SK-N-SH (cell line): ENCODE measurements at regions not wholly inside any gene's neighbourhood (a gene's known extent, or its start where the extent isn't known, plus 50 kb on each side); places are given as distances from the start of the nearest gene placed in this dataset.

ENCODE experiments used
- CTCF ChIA-PET: fragments of 300-600, 350-600 bp; formaldehyde crosslinking; extraction: SDS; loops from one replicate; lab custom pipeline; 2021; lab: Yijun Ruan, JAX
- POLR2A ChIA-PET: fragments of 350-600 bp; sonication (Branson Sonifier 250); formaldehyde crosslinking; extraction: SDS; loops from one replicate; lab custom pipeline; 2020; ENCODE audit warnings: antibody characterized with exemption, inconsistent platforms; lab: Yijun Ruan, JAX
- DNase-seq: peaks from one replicate; pipeline ENCODE4 v3.0.0; 2012
- H2AFZ ChIP-seq: fragments of 200-600 bp; sonication (generic); 2 replicates; pipeline ENCODE4 v1.8.1; 2016; ENCODE audit warnings: antibody characterized with exemption, mild to moderate bottlenecking, low read depth
- H3F3A ChIP-seq: fragments of 200-600 bp; sonication (generic); replicated peaks from 2 replicates; pipeline ENCODE3; 2016; ENCODE audit warnings: antibody characterized with exemption, mild to moderate bottlenecking; ENCODE audit not compliant: insufficient read depth
- H3K27ac ChIP-seq, 2 experiments: fragments of 200-500 bp in 1 of 2; fragments of 200-600 bp in 1 of 2; sonication (Bioruptor generic) in 1 of 2; sonication (generic), shearing (Covaris generic) in 1 of 2; 2 replicates each; pipeline versions ENCODE4 v1.5.1 to v1.6.1; 2014 to 2016; ENCODE audit warnings: low read depth in 2 of 2, inconsistent platforms in 1 of 2, low read length in 1 of 2, mild to moderate bottlenecking in 1 of 2, mixed read lengths in 1 of 2
- H3K27me3 ChIP-seq: fragments of 200-600 bp; sonication (generic), shearing (Covaris generic); 2 replicates; pipeline ENCODE4 v1.6.1; 2016; ENCODE audit warnings: mixed run types; ENCODE audit not compliant: insufficient read depth
- H3K36me3 ChIP-seq, 2 experiments: fragments of 200-500 bp in 1 of 2; fragments of 200-600 bp in 1 of 2; sonication (Bioruptor generic) in 1 of 2; sonication (generic) in 1 of 2; replicated peaks in 1 of 2; 2 replicates each; pipeline versions ENCODE3 to v1.5.1; 2014 to 2016; ENCODE audit warnings: low read length in 1 of 2, mild to moderate bottlenecking in 1 of 2; ENCODE audit not compliant: insufficient read depth in 2 of 2, control insufficient read depth in 1 of 2
- H3K4me1 ChIP-seq, 2 experiments: fragments of 200-500 bp in 1 of 2; fragments of 200-600 bp in 1 of 2; sonication (Bioruptor generic) in 1 of 2; sonication (generic), shearing (Covaris generic) in 1 of 2; 2 replicates each; pipeline versions ENCODE4 v1.5.1 to v1.6.1; 2014 to 2016; ENCODE audit warnings: low read depth in 1 of 2, low read length in 1 of 2, mixed run types in 1 of 2; ENCODE audit not compliant: insufficient read depth in 2 of 2, control insufficient read depth in 1 of 2
- H3K4me2 ChIP-seq: fragments of 200-600 bp; sonication (generic), shearing (Covaris generic); 2 replicates; pipeline ENCODE4 v1.6.1; 2017; ENCODE audit warnings: mixed run types
- H3K4me3 ChIP-seq, 2 experiments: fragments of 200-500 bp in 1 of 2; fragments of 200-600 bp in 1 of 2; sonication (Bioruptor generic) in 1 of 2; sonication (generic), shearing (Covaris generic) in 1 of 2; 2 replicates each; pipeline versions ENCODE4 v1.5.1 to v1.8.1; 2014 to 2016; ENCODE audit warnings: low read depth in 2 of 2, inconsistent platforms in 1 of 2, low read length in 1 of 2, mild to moderate bottlenecking in 1 of 2, mixed read lengths in 1 of 2, moderate library complexity in 1 of 2
- H3K79me2 ChIP-seq: fragments of 200-600 bp; sonication (generic); 2 replicates; pipeline ENCODE4 v1.8.1; 2017; ENCODE audit warnings: mild to moderate bottlenecking; ENCODE audit not compliant: insufficient read depth
- H3K9ac ChIP-seq: fragments of 200-600 bp; sonication (generic); 2 replicates; pipeline ENCODE4 v1.6.1; 2017; ENCODE audit warnings: mixed run types
- H3K9me2 ChIP-seq: fragments of 200-600 bp; sonication (generic); 2 replicates; pipeline ENCODE4 v1.6.1; 2017; ENCODE audit warnings: mixed run types
- H3K9me3 ChIP-seq: fragments of 200-600 bp; sonication (generic); 2 replicates; pipeline ENCODE4 v1.6.1; 2017; ENCODE audit warnings: mixed run types, mild to moderate bottlenecking, moderate library complexity
- H4K20me1 ChIP-seq: fragments of 200-600 bp; sonication (generic); 2 replicates; pipeline ENCODE4 v1.6.1; 2017; ENCODE audit warnings: mild to moderate bottlenecking, mixed run types; ENCODE audit not compliant: insufficient read depth
- EP300 ChIP-seq, 2 experiments: IDR thresholded peaks; 2 replicates each; pipeline versions ENCODE4 v1.4.0 to v1.6.1; 2012; ENCODE audit warnings: borderline replicate concordance in 1 of 2, low read depth in 1 of 2, low read length in 1 of 2
- EZH2phosphoT487 ChIP-seq: fragments of 200-600 bp; sonication (generic); IDR thresholded peaks from 2 replicates; pipeline ENCODE4 v1.6.1; 2017; ENCODE audit warnings: low read depth, mixed run types, mild to moderate bottlenecking, antibody characterized with exemption, moderate library complexity, borderline replicate concordance
- FOXJ3 ChIP-seq: sonication (generic); formaldehyde crosslinking; IDR thresholded peaks from 2 replicates; pipeline ENCODE4 v1.5.1; 2020; ENCODE audit warnings: mild to moderate bottlenecking, missing genetic modification reagents
- GABPA ChIP-seq: IDR thresholded peaks from 2 replicates; pipeline ENCODE4 v1.4.0; 2012; ENCODE audit warnings: low read depth, mild to moderate bottlenecking
- JUND ChIP-seq: IDR thresholded peaks from 2 replicates; pipeline ENCODE4 v1.4.0; 2012
- MAX ChIP-seq: IDR thresholded peaks from 2 replicates; pipeline ENCODE4 v1.4.0; 2012; ENCODE audit warnings: low read depth
- PBX3 ChIP-seq: IDR thresholded peaks from 2 replicates; pipeline ENCODE4; 2012
- RAD21 ChIP-seq: IDR thresholded peaks from 2 replicates; pipeline ENCODE4 v1.6.1; 2012; ENCODE audit warnings: mild to moderate bottlenecking, low read length
- RCOR1 ChIP-seq: fragments of 150-350 bp; IDR thresholded peaks from 2 replicates; pipeline ENCODE4 v1.6.1; 2017; ENCODE audit warnings: antibody characterized with exemption, low read length
- REST ChIP-seq: IDR thresholded peaks from 2 replicates; pipeline ENCODE4 v1.6.1; 2012; ENCODE audit warnings: mild to moderate bottlenecking, low read depth, low read length, moderate library complexity
- RXRA ChIP-seq: IDR thresholded peaks from 2 replicates; pipeline ENCODE4 v1.4.0; 2012; ENCODE audit warnings: low read depth, mild to moderate bottlenecking, borderline replicate concordance
- TAF1 ChIP-seq: IDR thresholded peaks from 2 replicates; pipeline ENCODE4 v1.6.1; 2012; ENCODE audit warnings: low read depth, mild to moderate bottlenecking, low read length, moderate library complexity, borderline replicate concordance
- TCF12 ChIP-seq: IDR thresholded peaks from 2 replicates; pipeline ENCODE4 v1.4.0; 2012
- USF1 ChIP-seq: IDR thresholded peaks from 2 replicates; pipeline ENCODE4 v1.4.0; 2012; ENCODE audit warnings: low read depth, borderline replicate concordance
- YY1 ChIP-seq: IDR thresholded peaks from 2 replicates; pipeline ENCODE4 v1.4.0; 2012; ENCODE audit warnings: low read depth, mild to moderate bottlenecking
- WGBS: methylation state at CpG from one replicate; pipeline ENCODE4 v1.1.6; 2017; ENCODE audit warnings: low lambda C conversion rate; 5-methylcytosine and 5-hydroxymethylcytosine counted together

GRCh38 chr2:67716895-67717396 is 319.8 kb downstream of the ETAA1 start:
- CTCF ChIA-PET, result no interaction called here
- TF ChIP-seq FOXJ3 (no peak), PBX3 (no peak), USF1 (no peak), JUND (no peak), REST (no peak), TAF1 (no peak), RXRA (no peak), EP300 (IDR thresholded peaks at IDR 0.05; ENCODE audit: borderline replicate concordance in 1 of 2, low read depth in 1 of 2, low read length in 1 of 2) (no peak), MAX (no peak), TCF12 (no peak), RCOR1 (no peak), RAD21 (no peak), GABPA (no peak), EZH2phosphoT487 (no peak), YY1 (no peak)
- Histone ChIP-seq H3K9me3 (no peaks in the 10 kb centered on the region), H3K4me3 (no peak overlapping the region), H2AFZ (0 out of 2 replicates have a peak overlapping the region, but pooled peaks have one; percentile 26), H3K27me3 (no peaks in the 10 kb centered on the region), H3K36me3 (no peaks in the 10 kb centered on the region), H3K27ac (peak overlapping the region in 1 of 2 experiments; percentile 70; a peak in 2 of 4 replicates), H3F3A (no peaks in the 10 kb centered on the region), H3K9me2 (no peaks in the 10 kb centered on the region), H3K9ac (no peak overlapping the region), H3K4me2 (no peak overlapping the region), H4K20me1 (no peaks in the 10 kb centered on the region), H3K4me1 (peaks cover 8 to 16% of the 10 kb centered on the region in 2 experiments; a peak in 3 of 4 replicates), H3K79me2 (no peaks in the 10 kb centered on the region)
- 11% methylated on average over 1 of the region's 1 CpG for WGBS
- no peak for DNase-seq
- POLR2A ChIA-PET, result no interaction called here
